GM21423 (cell line): ENCODE measurements at regions not wholly inside any gene's neighbourhood (a gene's known extent, or its start where the extent isn't known, plus 50 kb on each side); places are given as distances from the start of the nearest gene placed in this dataset.
"Not testable (repeated sequence)": the region's sequence is repeated elsewhere in the genome, so short reads cannot be mapped to it uniquely, and the experiment has no call there.

Source experiments
- ATAC-seq: cut with Tn5 transposase; IDR thresholded peaks from one replicate; pipeline ENCODE4 v1.9.1; 2021; ENCODE audit warnings: mild to moderate bottlenecking, moderate library complexity; ENCODE audit not compliant: unreplicated experiment

DNA sequence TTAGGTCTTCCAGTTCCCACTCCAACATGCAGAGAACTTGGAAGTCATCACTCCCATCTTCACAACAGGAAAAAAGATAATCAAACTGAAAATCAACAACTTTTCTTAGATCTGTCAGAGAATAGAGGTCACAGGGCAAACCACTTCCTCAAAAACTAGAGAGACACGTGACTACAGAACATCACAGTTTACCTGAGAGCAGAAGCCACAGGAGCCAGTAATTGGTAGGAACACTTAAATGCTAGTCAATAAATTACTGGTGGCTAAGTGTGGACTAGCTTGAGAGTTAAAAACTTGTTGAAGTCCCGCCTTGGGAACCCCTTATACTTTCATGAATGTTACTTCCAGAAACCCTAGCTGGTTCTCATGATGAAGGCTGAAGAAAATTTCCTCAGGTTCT lies 81.1 kb downstream of the THSD1 start:
- peak; percentile 82 for ATAC-seq

DNA sequence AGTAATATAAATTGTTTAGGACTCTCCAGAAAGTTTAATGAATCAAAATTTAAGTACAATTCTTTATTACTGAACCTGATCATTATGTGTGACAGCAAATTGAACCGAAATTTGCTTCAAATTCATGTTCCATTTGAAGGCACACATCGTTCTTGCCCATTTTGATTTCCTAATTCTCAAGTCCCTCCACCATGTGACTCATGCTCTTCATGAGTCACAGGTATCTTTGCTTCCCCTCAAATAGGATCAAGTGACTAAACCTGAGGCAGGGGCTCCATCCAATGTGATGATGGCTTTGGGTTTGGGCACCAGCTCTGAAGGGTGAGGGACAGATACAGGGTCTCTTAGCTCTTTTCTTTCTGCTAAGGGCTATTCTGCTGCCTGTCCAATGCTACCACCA lies 86.1 kb downstream of the THSD1 start:
- no peak for ATAC-seq

GRCh38 chr13:52309833-52310232 lies 96.1 kb downstream of the THSD1 start:
- not testable (repeated sequence) for ATAC-seq

DNA sequence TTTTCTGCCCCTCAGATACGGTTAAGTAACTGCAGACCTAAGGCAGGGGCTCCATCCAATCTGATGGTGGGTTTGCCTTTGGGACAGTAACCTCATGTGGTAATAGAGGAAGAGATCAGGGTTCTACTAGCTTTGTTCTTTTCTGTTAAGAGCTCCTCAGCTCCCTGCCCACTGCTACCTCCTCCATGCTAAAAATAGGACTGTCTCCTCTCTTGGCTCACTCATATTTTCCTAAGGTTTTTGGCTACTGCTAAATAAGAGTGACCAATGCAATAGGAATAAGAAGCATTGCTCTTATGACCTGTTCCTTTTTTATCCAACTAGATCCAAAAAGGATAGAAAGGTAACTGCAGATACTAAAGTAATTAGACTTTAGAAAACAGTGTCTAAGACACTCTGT lies 99.6 kb downstream of the THSD1 start:
- not testable (repeated sequence) for ATAC-seq

DNA sequence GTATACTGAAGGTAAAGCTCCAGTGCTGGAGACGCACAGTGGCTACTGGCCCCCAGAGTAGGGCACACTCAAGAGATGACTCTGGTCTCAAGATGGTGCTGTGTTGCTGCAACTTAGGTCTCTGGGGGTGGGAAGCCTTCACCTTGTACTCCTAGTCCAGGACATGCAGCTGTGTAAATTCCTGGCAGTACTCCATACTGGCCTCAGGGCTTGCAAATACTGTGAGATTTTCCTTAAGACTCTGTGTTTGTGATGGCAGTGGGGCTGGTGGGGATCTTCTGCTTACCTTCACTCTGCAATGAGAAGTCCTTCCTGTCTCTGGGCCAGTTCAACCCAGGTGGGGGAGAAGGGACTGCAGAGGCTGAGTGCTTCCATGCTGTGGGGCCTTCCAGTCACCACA lies 102.9 kb downstream of the THSD1 start:
- not testable (repeated sequence) for ATAC-seq

DNA sequence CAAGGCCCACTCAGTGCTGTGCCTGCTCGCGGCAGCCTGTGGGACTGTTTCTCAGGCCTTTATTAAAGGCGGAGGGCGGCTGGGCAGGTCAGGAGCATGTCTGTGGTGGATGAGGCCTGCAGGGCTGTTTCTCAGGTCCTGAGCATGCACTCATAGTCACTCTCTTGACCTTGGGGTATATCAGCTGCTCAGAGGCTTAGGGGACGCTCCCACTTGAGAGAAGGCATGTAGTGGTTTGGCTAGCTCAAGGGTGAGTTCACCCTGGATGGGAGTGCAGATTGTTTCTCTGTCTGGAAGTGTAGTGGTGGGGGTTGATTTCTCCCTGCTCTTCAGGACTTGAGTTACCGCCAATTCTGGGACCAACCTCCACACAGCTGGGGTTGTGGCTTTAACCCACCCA lies 103.3 kb downstream of the THSD1 start:
- not testable (repeated sequence) for ATAC-seq

GRCh38 chr13:52301810-52302400 lies 104.1 kb downstream of the THSD1 start:
- not testable (repeated sequence) for ATAC-seq

GRCh38 chr13:52298079-52298661 lies 107.8 kb downstream of the THSD1 start:
- not testable (repeated sequence) for ATAC-seq

GRCh38 chr13:52288891-52289290 lies 117.1 kb downstream of the THSD1 start:
- not testable (repeated sequence) for ATAC-seq

GRCh38 chr13:52281387-52281786 lies 122.0 kb upstream of the NEK3 start:
- not testable (repeated sequence) for ATAC-seq

DNA sequence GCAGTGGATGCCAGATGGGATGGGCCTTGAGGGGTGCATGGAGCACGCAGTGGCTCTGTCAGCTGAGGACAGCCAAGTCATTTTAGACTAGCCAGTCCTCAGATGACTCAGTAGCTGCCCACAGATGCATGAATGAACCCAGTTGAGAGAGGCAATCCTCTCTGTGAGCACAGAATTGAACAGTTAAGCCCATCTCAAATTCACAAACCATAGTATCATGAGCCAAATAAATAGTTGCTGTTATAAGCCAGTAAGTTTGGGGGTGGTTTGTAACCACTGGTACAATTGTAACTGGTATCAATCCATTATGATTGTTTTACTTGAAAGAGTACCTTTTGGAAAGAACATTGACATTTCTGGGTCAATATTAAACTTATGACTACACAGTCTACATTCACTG lies 120.0 kb upstream of the NEK3 start:
- not testable (repeated sequence) for ATAC-seq

DNA sequence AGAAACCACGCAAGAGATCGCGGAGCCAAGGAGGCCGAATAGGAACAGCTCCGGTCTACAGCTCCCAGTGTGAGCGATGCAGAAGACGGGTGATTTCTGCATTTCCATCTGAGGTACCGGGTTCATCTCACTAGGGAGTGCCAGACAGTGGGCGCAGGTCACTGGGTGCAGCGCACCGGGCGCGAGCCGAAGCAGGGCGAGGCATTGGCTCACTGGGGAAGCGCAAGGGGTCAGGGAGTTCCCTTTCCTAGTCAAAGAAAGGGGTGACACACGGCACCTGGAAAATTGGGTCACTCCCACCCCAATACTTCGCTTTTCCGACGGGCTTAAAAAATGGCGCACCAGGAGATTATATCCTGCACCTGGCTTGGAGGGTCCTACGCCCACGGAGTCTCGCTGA lies 94.9 kb upstream of the NEK3 start:
- ATAC-seq: not testable (repeated sequence)

DNA sequence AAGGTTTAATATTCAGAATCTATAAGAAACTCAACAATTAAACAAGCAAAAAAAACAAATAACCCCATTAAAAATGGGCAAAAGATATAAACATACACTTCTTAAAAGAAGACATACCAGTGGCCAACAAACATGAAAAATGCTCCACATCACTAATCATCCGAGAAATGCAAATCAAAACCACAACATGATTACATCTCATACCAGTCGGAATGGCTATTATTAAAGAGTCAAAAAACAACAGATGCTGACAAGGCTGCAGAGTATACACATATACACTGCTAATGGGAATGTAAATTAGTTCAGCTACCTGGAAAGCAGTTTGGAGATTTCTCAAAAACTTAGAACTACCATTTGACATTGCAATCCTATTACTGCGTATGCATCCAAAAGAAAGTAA lies 81.4 kb upstream of the NEK3 start:
- ATAC-seq: peak; percentile 70

- not testable (repeated sequence) for ATAC-seq
Measured at GRCh38 chr13:52235900-52236595, 76.7 kb upstream of the NEK3 start.

DNA sequence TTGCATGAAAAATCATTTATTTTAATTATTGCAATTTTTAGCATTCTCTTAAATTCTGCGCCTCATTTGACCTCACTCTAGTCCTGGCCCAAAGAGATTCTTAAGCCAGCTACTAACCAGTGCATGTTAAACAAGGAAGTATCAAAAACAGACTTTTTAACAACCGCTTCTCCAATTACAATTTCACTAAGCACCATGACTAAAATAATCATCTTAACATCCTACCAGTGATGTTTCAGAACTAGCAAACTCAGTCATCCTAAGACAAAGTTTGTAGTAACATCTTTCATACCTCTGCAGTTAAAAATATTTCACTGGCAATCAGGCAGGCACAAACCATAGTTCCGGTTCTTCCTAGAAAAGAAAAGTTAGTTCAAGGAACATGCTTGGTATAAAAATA lies 75.5 kb upstream of the NEK3 start:
- ATAC-seq: not testable (repeated sequence)

DNA sequence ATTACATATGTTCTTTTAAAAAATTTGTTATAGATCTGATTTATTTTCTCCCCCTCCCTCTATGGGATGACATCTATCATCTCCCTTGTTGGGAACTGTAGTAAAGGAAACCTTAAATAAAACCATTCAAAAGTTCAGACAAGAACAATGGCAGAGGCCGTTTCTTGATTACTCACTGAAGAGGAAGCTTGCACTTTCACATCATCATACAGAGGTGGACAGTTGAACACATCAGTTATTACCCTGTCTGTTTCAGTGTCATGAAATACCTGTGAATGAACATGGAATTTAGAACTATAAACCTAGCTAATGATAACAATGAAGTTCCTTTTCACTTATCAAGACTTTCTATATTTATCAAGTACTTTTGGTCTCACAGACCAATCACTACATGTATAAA lies 63.7 kb upstream of the NEK3 start:
- not testable (repeated sequence) for ATAC-seq

GRCh38 chr13:52213920-52214319 lies 54.5 kb upstream of the NEK3 start:
- ATAC-seq: not testable (repeated sequence)

DNA sequence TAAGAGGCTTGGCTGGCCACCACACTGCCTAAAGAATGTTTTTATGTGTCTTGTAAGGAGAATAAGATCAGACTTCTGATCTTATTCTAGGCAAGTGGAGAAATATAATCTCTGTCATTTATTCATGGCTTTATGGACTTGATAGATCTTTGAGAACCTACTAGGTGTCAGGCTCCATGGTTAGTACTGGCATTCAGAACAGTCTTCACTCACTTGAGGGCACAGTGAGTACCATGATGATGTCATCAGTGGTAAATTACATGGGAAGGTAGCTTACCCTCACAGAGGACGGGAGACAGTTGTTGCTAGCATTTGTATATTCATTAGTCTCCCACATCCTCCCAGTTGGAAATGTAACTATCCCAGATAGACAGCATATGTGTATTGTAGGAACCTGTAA lies 53.5 kb upstream of the NEK3 start:
- not testable (repeated sequence) for ATAC-seq

GRCh38 chr13:52211416-52211776 lies 52.0 kb upstream of the NEK3 start:
- not testable (repeated sequence) for ATAC-seq

DNA sequence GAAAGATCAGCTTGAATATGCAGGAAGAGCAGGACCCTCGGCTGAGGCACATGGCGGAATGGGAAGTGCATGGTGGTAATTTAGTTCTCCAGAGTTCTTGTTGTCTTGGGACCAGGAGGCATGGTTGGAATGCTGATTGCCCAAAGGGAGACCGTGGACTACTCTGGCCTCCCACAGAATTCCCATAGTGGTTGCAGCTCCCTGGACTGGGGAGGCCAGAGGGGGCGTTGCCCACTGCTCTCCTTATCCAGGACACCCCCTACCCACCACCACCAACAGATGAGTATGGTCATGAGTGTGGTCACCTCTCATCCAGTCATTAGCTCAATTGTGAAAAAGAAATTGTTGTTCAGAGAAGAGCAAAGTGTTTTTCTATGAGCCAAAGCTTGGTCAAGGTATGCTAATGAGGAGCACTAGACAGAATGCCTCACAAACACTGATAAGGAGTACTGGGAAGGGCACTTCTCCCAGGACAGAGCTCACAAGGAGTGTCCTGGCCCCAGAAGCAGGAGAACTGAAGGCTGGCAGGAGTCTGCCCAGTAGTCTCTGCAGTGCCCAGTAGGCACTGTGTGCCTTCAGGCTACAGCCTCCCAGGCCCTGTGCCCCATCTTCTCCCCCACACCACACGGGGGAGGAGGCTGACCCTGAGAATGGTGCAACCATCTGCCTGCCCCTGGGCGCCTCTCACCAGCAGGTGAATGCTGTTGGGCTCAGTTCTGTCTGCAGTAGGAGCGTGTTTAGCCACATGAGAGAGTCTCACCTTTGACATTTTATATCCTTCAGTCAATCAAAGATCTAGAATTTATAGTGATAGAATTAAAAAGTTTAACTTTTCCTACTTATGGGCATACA lies 51.4 kb upstream of the NEK3 start:
- not testable (repeated sequence) for ATAC-seq
